HFFc6 (cell line): ENCODE measurements at regions not wholly inside any gene's neighbourhood (a gene's known extent, or its start where the extent isn't known, plus 50 kb on each side); places are given as distances from the start of the nearest gene placed in this dataset.

ENCODE experiments used
- DNase-seq: peaks from one replicate; pipeline ENCODE4 v3.0.0-alpha.2; 2018
- H3K27ac Mint-ChIP-seq: 2 replicates; pipeline ENCODE4 v1.8.0; 2020; ENCODE audit warnings: mild to moderate bottlenecking, mixed read lengths
- H3K27me3 Mint-ChIP-seq: 2 replicates; pipeline ENCODE4 v1.8.0; 2021; ENCODE audit warnings: mild to moderate bottlenecking, moderate library complexity, mixed read lengths; ENCODE audit not compliant: insufficient read depth
- H3K36me3 Mint-ChIP-seq: 2 replicates; pipeline ENCODE4 v1.8.0; 2021; ENCODE audit warnings: low read depth, mixed read lengths
- H3K4me1 Mint-ChIP-seq: 2 replicates; pipeline ENCODE4 v1.8.0; 2020; ENCODE audit warnings: low read depth, mixed read lengths
- H3K4me3 Mint-ChIP-seq: 2 replicates; pipeline ENCODE4 v1.8.0; 2020; ENCODE audit warnings: mild to moderate bottlenecking, moderate library complexity, mixed read lengths
- H3K9me3 Mint-ChIP-seq: 2 replicates; pipeline ENCODE4 v1.8.0; 2020; ENCODE audit warnings: mild to moderate bottlenecking, mixed read lengths
- TF ChIP-seq, protein P1 (sequence below): fragments of 200-600 bp; sonication (generic); IDR thresholded peaks from 2 replicates; pipeline ENCODE4 v1.5.0; 2021; ENCODE audit warnings: antibody characterized with exemption, mild to moderate bottlenecking

GRCh38 chr5:61941637-61942036, 364.4 kb upstream of the KIF2A start:
- TF ChIP-seq, protein P1, sequence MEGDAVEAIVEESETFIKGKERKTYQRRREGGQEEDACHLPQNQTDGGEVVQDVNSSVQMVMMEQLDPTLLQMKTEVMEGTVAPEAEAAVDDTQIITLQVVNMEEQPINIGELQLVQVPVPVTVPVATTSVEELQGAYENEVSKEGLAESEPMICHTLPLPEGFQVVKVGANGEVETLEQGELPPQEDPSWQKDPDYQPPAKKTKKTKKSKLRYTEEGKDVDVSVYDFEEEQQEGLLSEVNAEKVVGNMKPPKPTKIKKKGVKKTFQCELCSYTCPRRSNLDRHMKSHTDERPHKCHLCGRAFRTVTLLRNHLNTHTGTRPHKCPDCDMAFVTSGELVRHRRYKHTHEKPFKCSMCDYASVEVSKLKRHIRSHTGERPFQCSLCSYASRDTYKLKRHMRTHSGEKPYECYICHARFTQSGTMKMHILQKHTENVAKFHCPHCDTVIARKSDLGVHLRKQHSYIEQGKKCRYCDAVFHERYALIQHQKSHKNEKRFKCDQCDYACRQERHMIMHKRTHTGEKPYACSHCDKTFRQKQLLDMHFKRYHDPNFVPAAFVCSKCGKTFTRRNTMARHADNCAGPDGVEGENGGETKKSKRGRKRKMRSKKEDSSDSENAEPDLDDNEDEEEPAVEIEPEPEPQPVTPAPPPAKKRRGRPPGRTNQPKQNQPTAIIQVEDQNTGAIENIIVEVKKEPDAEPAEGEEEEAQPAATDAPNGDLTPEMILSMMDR, result no peak
- H3K4me1 Mint-ChIP-seq, result no peaks in the 10 kb centered on the region
- H3K9me3 Mint-ChIP-seq, result peaks cover 8% of the 10 kb centered on the region
- no peaks in the 10 kb centered on the region for H3K36me3 Mint-ChIP-seq
- H3K27ac Mint-ChIP-seq, result no peak overlapping the region
- DNase-seq, result no peak
- no peak overlapping the region for H3K4me3 Mint-ChIP-seq
- H3K27me3 Mint-ChIP-seq, result no peaks in the 10 kb centered on the region

- no peaks in the 10 kb centered on the region for H3K4me1 Mint-ChIP-seq
- TF ChIP-seq, protein P1, result no peak
- no peak for DNase-seq
- peaks cover 8% of the 10 kb centered on the region for H3K9me3 Mint-ChIP-seq
- no peaks in the 10 kb centered on the region for H3K27me3 Mint-ChIP-seq
- H3K4me3 Mint-ChIP-seq, result no peak overlapping the region
- H3K36me3 Mint-ChIP-seq, result no peaks in the 10 kb centered on the region
- H3K27ac Mint-ChIP-seq, result no peak overlapping the region
Measured at GRCh38 chr5:61942462-61943049, 363.4 kb upstream of the KIF2A start.

DNA sequence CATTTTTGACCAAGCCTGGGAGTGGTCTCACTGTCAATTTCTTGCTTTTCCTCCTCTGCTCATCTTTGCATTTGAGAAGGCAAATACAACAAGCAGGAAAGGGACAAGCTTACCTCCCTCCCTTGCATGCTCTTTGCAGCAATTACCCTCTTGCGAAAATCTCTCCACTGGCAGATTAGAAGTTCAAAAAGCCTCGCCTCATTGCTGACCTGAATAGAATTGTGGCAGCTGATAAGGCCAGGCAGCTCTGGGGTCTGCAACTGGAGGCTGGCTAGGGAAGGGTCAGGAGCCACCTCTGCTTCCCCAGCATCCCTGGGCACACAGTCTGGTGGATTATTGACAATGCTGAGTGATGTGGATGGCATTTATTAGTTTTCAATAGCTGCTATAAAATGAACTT, 362.3 kb upstream of the KIF2A start:
- TF ChIP-seq, protein P1, result no peak
- DNase-seq, result no peak
- Mint-ChIP-seq H3K27ac (no peak overlapping the region), H3K27me3 (no peaks in the 10 kb centered on the region; the same call in 1 of the 2 replicates), H3K4me1 (no peaks in the 10 kb centered on the region), H3K36me3 (no peaks in the 10 kb centered on the region), H3K4me3 (no peak overlapping the region), H3K9me3 (peaks cover 15% of the 10 kb centered on the region)

DNA sequence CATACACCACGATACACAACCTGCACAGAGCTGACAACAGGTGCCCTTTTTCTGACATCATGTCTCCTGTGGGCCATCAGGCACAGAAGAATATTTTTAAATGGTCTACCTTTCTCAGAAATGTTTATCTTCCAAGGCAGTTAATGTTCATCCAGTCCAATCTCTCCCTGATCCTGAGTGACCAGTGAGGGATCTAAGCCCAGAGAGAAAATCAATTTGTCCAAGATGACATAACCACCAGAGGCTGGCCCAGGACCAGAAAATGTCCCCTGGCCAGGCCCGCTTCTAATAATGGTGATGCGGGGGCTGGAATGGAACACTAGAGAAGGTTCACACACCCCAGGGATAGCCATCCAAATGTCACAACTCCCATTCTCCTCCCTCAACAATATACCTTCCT, 357.9 kb upstream of the KIF2A start:
- H3K4me3 Mint-ChIP-seq, result no peak overlapping the region
- H3K27ac Mint-ChIP-seq, result no peak overlapping the region
- H3K4me1 Mint-ChIP-seq, result no peaks in the 10 kb centered on the region
- peaks cover 50% of the 10 kb centered on the region for H3K9me3 Mint-ChIP-seq
- peaks cover 4% of the 10 kb centered on the region; the same call in 1 of the 2 replicates for H3K36me3 Mint-ChIP-seq
- no peak for DNase-seq
- H3K27me3 Mint-ChIP-seq, result peaks cover 4% of the 10 kb centered on the region; the same call in 1 of the 2 replicates
- TF ChIP-seq, protein P1, result no peak

DNA sequence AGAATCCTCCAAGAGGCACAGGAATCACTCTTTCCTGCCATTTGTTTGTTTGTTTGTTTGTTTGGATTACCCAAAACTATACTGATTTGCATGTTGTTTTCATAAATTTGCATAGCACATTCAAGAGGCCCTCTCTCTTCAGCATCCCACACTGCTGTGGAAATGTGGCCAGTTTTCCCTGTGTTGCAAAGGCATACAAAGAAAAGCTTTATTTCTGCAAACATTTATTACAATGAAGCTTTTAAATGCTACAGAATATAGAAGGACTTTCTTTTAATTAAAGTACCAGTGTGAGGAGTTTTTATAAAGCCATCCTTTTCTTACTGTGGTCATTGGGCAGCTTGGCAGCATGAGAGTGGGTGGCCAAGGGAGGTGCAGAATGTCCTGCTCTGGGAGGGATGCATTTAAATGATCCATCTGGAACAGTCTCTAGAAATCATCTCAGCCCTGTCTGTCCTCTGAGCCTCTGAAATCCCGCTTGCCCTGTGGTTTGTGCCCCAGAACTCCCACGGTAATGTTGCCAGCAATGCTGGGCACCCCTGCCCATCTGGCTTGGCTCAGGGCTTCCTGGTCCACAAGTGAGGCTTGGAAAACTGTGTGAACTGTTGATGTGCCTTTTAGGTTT, 356.8 kb upstream of the KIF2A start:
- no peak overlapping the region for H3K27ac Mint-ChIP-seq
- DNase-seq, result no peak
- H3K9me3 Mint-ChIP-seq, result peaks cover 55% of the 10 kb centered on the region
- H3K4me1 Mint-ChIP-seq, result no peaks in the 10 kb centered on the region
- TF ChIP-seq, protein P1, result no peak
- H3K27me3 Mint-ChIP-seq, result peaks cover 4% of the 10 kb centered on the region; the same call in 1 of the 2 replicates
- peaks cover 4% of the 10 kb centered on the region; the same call in 1 of the 2 replicates for H3K36me3 Mint-ChIP-seq
- no peak overlapping the region for H3K4me3 Mint-ChIP-seq
